Activated T-helper 1 cell treated with anti-CD3 and anti-CD28 coated beads, Interleukin-12 subunit alpha, Interleukin-12 subunit beta, Interleukin-2, Interleukin-4 antibody, amounts not matched to agents 30 ng/mL and 10 ng/mL and 1 ng/mL, durations not matched to agents 14 hours and 24 hours and 36 hours (primary cell): ENCODE measurements at regions not wholly inside any gene's neighbourhood (a gene's known extent, or its start where the extent isn't known, plus 50 kb on each side); places are given as distances from the start of the nearest gene placed in this dataset.

Experiments
- DNase-seq: peaks from one replicate; pipeline ENCODE4 v3.0.0; 2021; ENCODE audit warnings: low spot score
- H3K27ac Mint-ChIP-seq: one replicate; pipeline ENCODE4 v1.8.0; 2021; ENCODE audit warnings: mild to moderate bottlenecking, mixed read lengths
- H3K27me3 Mint-ChIP-seq: one replicate; pipeline ENCODE4 v1.8.0; 2022; ENCODE audit warnings: mild to moderate bottlenecking, moderate library complexity, mixed read lengths; ENCODE audit not compliant: insufficient read depth
- H3K36me3 Mint-ChIP-seq: one replicate; pipeline ENCODE4 v1.8.0; 2021; ENCODE audit warnings: low read depth, mixed read lengths
- H3K4me1 Mint-ChIP-seq: one replicate; pipeline ENCODE4 v1.8.0; 2021; ENCODE audit warnings: low read depth, mixed read lengths
- H3K4me3 Mint-ChIP-seq: one replicate; pipeline ENCODE4 v1.8.0; 2021; ENCODE audit warnings: mild to moderate bottlenecking, moderate library complexity, mixed read lengths
- H3K9me3 Mint-ChIP-seq: one replicate; pipeline ENCODE4 v1.8.0; 2021; ENCODE audit warnings: mixed read lengths
- intact Hi-C: fragments of 100-400 bp; cut with micrococcal nuclease; formaldehyde crosslinking; loops from one replicate; pipeline ENCODE4 v1.15.1; 2024

DNA sequence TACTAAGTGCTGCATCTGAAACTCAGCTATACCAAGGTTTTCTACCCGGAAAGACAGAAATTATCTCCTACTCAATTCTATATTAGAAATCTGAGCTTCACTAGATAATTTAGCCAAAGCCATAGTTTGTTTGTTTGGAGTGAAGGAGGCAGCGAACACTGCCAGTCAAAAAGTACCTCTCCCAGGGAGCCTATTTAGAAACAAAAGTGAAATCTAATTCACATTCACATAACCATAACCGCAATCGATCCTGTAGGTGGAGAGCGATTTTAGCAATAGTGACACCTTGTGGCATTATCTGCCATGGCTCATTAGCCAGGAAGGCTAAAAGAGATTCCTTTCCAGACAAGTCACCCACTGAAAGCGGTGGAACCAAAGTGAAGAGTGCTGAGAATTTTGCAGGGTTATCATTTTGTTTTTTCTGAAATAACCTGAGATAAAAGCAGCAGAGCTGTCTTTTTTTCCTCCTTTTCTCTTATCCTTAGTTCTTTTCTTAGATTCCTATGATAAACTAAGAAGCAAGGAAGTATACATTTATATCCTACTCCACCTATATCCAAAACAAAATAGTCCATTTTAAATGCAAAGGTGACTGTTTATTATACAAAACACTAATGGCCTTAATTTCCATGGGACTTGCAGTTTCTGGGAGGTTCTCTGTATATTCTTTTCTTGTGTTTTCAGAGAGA, 83.7 kb upstream of the BET1 start:
- intact Hi-C loops = loop anchor here (1.0 to 5.0 kb wide), 5 partner anchors 84 to 843 kb away; partner anchors contain the start of gene BET1
- no peaks in the 10 kb centered on the region for H3K9me3 Mint-ChIP-seq
- no peak overlapping the region for H3K27ac Mint-ChIP-seq
- H3K4me3 Mint-ChIP-seq = peak overlapping the region; percentile 48
- H3K27me3 Mint-ChIP-seq = peaks cover 26% of the 10 kb centered on the region
- peaks cover 7% of the 10 kb centered on the region for H3K4me1 Mint-ChIP-seq
- no peaks in the 10 kb centered on the region for H3K36me3 Mint-ChIP-seq
- DNase-seq = peak; percentile 41

DNA sequence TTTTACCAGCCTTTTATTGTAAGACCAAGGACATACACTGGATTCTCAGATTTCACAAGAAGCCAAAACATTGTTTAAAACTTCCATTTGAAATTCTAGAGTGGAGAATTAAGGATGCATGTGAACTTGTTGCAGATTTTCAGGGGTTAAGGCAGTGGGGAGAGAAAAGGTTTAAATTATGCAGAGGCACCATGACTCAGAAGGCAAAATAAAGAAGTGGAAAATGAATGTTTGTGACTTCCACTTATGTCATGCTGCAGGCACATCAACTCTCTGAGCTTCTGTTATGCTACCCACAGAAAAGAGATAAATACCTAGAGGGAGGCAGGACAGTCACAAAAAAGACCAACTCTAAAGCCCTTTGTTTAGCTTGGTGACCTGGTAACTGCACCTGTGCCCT, 84.4 kb upstream of the BET1 start:
- Mint-ChIP-seq H3K4me1 (peaks cover 7% of the 10 kb centered on the region), H3K9me3 (no peaks in the 10 kb centered on the region), H3K36me3 (no peaks in the 10 kb centered on the region), H3K4me3 (no peak overlapping the region), H3K27me3 (peaks cover 29% of the 10 kb centered on the region), H3K27ac (no peak overlapping the region)
- no peak for DNase-seq
- intact Hi-C loops = loop anchor here (5.0 kb wide), 1 partner anchor 291 kb away; no protein-coding TSS in a partner anchor

DNA sequence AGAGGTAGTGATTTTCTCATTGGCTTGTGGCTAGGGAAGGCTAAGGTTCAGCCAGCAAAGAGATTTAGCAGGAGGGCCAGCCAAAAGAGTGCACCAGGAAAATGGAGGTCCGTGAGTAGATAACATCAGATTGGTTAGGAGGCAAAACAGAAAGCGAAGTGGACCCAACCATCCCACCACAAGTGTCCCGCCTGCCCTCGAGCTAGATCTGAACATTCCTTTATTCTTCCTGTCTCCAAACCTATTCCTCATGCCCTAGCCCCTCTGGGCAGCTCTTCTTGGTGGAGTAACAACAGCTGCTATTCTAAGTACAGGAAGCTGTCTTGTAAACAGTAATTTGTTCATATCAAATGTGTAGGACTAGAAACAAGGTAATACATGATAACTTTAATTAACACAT, 85.7 kb upstream of the BET1 start:
- Mint-ChIP-seq H3K4me1 (peaks cover 7% of the 10 kb centered on the region), H3K4me3 (no peak overlapping the region), H3K27ac (no peak overlapping the region), H3K36me3 (no peaks in the 10 kb centered on the region), H3K9me3 (no peaks in the 10 kb centered on the region), H3K27me3 (peaks cover 29% of the 10 kb centered on the region)
- intact Hi-C loops = loop anchor here (5.0 kb wide), 1 partner anchor 293 kb away; no protein-coding TSS in a partner anchor
- no peak for DNase-seq

DNA sequence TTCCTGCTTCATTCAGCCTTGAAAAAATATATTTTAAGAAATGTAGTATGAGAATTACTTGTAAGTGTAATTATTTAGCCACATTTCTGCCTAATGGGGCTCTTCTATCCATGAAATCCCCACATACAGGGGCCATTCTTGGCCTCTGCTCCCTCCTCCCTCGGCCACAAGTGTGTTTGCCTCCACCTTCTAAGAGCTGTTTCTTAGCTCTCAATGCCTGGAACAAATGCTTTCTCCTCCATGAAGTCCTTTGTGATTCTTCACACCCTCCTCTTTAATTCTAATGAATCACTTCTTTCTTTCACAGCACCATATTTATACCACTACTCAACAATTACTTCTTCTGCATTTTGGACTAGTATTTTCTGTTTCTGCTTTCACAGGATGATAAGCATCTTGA, 88.8 kb upstream of the BET1 start:
- no peaks in the 10 kb centered on the region for H3K36me3 Mint-ChIP-seq
- no peak overlapping the region for H3K4me3 Mint-ChIP-seq
- no peak overlapping the region for H3K27ac Mint-ChIP-seq
- intact Hi-C loops = no loop called here
- no peaks in the 10 kb centered on the region for H3K9me3 Mint-ChIP-seq
- H3K27me3 Mint-ChIP-seq = peaks cover 31% of the 10 kb centered on the region
- DNase-seq = no peak
- H3K4me1 Mint-ChIP-seq = no peaks in the 10 kb centered on the region

DNA sequence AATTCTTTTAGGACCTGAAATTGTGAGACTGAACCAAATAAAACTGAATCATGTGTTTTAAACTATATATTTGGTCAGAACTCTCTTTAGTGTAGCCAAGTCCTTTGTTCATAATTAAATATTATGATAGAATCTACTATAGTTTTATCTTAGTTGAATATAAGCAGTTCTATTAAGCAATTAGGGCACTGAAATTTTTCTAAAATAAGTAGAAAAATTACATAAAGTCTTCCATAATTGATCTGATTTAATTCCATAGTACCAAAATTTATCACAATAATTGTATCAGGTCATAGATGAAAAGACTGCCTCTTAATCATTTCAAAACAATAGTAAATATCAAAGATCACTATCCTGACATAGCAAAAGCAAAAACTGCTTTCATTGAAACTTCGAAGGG, 90.1 kb upstream of the BET1 start:
- intact Hi-C loops = no loop called here

DNA sequence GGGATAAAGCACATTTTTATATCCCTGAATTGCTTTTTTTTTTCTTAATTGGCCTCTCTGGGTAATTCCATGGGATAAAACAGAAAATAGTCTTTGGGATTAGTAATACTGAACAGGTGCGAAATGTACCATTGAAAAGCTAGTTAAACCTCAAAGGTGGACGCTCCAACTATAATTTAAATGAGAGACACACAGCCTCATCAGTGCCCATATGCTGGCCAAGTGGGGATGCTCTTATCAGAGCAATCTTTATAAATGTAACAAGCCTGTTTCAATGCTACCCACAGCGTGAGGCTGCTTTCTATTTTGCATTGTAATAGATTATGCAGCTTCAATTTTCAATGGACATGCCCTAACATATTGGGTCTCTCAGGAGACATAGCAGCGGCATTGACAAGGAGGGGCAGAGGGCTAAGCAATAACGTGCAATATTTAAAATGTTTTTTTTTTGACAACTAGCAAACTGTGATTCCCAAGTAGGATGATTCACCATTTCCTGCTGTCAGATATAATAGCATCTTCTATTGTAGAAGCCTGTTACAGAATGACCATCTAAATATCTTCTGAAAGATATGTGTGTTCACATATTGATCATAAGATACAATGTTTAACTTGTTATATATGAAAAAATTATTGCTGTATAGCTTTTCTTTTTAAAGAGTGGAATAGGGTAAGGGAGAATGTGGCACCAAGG, 91.3 kb upstream of the BET1 start:
- Mint-ChIP-seq H3K9me3 (no peaks in the 10 kb centered on the region), H3K27ac (no peak overlapping the region), H3K27me3 (peaks cover 26% of the 10 kb centered on the region), H3K4me3 (no peak overlapping the region), H3K4me1 (no peaks in the 10 kb centered on the region), H3K36me3 (no peaks in the 10 kb centered on the region)
- DNase-seq = no peak
- intact Hi-C loops = no loop called here

More for the DNA sequence above, 90.1 kb upstream of the BET1 start:
- DNase-seq = no peak
- Mint-ChIP-seq H3K4me3 (no peak overlapping the region), H3K27ac (no peak overlapping the region), H3K9me3 (no peaks in the 10 kb centered on the region), H3K27me3 (peaks cover 26% of the 10 kb centered on the region), H3K36me3 (no peaks in the 10 kb centered on the region), H3K4me1 (no peaks in the 10 kb centered on the region)

DNA sequence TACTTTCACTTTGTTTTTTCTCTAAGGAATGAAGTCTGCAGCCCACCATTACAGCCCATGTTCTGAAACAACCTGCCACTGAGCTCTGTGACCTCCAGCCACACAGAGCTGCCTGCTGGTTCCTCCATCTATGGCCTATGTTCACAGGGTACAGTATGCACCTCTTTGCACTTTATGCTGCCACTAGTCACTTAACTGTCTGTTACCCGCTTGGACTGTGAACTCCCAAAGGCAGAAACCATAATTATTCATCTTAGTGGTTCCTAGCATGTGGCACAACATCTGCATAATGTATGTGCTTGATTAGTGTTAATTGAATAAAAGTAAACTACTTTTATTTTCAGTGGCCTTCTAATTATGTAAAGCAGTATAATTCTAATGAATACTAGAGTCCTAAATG, 95.5 kb upstream of the BET1 start:
- DNase-seq = no peak
- no peak overlapping the region for H3K4me3 Mint-ChIP-seq
- intact Hi-C loops = no loop called here

DNA sequence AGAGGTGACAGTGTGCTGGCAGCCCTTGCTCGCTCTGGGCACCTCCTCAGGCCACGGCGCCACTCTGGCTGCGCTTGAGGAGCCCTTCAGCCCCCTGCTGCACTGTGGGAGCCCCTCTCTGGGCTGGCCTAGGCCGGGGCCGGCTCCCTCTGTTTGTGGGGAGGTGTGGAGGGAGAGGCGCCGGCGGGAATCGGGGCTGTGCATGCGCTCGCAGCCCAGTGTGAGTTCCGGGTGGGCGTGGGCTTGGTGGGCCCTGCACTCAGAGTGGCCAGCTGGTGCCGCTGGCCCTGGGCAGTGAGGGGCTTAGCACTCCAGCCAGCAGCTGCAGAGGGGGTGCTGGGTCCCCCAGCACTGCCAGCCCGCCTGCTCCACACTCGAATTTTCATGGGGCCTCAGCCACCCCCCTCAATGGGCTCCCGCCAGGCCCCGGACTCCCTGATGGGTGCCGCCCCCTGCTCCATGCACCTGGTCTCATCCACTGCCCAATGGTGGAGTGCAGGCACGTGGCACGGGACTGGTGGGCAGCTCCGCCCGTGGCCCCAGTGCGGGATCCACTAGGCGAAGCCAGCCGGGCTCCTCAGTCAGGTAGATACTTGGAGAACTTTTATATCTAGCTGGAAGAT, 96.7 kb upstream of the BET1 start:
- no peak for DNase-seq
- intact Hi-C loops = no loop called here
- Mint-ChIP-seq H3K36me3 (no peaks in the 10 kb centered on the region), H3K27ac (no peak overlapping the region), H3K9me3 (no peaks in the 10 kb centered on the region), H3K4me3 (no peak overlapping the region), H3K27me3 (peaks cover 3% of the 10 kb centered on the region), H3K4me1 (no peaks in the 10 kb centered on the region)

More for the DNA sequence above, 95.5 kb upstream of the BET1 start:
- Mint-ChIP-seq H3K9me3 (no peaks in the 10 kb centered on the region), H3K36me3 (no peaks in the 10 kb centered on the region), H3K27ac (no peak overlapping the region), H3K27me3 (peaks cover 8% of the 10 kb centered on the region), H3K4me1 (no peaks in the 10 kb centered on the region)

DNA sequence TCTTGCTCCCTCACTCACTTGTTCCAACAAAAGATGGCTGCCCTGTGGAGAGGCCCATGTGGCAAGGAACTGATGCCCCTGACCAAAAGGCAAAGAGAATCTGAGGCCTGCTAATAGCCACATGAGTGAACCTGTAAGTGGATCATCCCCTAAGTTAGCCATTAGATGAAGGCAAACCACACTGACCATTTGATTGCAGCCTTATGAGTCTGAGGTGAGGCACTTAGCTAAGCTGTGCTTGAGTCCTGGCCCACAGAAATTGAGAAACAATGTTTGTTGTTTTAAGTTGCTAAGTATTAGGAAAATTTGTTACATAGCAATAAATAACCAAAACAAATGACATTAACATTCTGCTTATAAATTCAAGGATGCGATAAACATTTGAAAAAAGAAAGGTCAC, 100.1 kb upstream of the BET1 start:
- no peak for DNase-seq
- Mint-ChIP-seq H3K27ac (no peak overlapping the region), H3K27me3 (peaks cover 1% of the 10 kb centered on the region), H3K4me1 (no peaks in the 10 kb centered on the region), H3K36me3 (no peaks in the 10 kb centered on the region), H3K9me3 (no peaks in the 10 kb centered on the region), H3K4me3 (no peak overlapping the region)
- intact Hi-C loops = no loop called here

DNA sequence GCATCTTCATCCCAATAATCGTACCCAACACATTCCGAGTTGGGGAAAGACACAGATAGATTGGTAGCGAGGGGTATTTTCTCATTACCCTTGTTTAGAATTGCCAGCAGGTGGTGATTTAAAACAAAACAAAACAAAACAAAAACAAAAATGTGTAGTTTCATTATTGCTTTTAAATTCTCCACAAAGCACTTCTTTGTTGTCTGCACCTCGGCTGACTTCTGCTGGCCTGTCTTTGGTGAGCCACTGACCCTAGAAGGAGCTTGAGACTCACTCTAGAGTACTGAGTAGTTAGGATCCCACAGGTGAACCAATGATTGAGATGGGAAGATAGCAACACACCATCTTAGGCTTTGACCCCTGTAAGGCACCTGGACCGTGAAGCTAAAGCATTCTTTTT, 105.4 kb upstream of the BET1 start:
- H3K4me3 Mint-ChIP-seq = no peak overlapping the region
- H3K4me1 Mint-ChIP-seq = no peaks in the 10 kb centered on the region
- no peak for DNase-seq
- intact Hi-C loops = no loop called here
- H3K27me3 Mint-ChIP-seq = peaks cover 3% of the 10 kb centered on the region
- H3K9me3 Mint-ChIP-seq = no peaks in the 10 kb centered on the region
- no peaks in the 10 kb centered on the region for H3K36me3 Mint-ChIP-seq
- no peak overlapping the region for H3K27ac Mint-ChIP-seq

DNA sequence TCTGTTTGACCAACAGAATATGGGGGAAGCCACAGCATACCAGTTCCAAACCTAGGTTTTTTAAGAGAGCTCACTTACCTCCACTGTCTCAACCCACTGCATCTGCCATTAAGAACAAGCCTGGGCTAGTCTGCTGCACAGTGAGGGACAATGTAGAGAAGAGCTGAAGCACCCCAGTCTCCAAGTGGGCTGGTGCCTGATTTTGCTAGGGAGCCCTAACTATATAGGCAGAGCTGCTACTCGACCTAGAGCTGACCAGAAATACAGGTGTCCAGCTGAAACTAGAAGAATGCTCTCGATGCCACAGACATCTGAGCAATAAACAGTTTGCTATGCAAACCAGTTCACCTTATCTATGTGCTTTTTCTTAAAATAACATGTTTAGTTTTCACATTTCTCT, 106.9 kb upstream of the BET1 start:
- Mint-ChIP-seq H3K27ac (no peak overlapping the region), H3K27me3 (peaks cover 3% of the 10 kb centered on the region), H3K9me3 (no peaks in the 10 kb centered on the region), H3K4me3 (no peak overlapping the region), H3K4me1 (no peaks in the 10 kb centered on the region), H3K36me3 (no peaks in the 10 kb centered on the region)
- DNase-seq = no peak
- intact Hi-C loops = no loop called here

DNA sequence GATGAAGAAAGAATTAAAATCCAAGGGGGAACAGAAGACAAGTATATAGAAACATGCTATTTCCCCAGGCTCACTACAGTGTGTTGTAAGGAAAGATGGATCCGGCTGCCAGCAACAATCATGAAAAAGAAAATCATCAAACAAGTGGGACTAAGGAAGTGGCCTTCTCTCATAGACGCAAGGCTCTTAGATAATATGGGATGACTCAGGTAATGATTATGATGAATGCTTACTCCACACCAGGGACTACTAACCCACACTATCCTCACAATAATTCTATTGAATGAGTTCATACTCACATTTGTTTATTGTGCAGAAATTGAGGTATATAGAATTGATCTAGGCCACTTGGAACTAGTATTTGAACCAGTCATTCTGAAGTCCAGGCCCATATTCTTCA, 111.2 kb upstream of the BET1 start:
- H3K27me3 Mint-ChIP-seq = peaks cover 6% of the 10 kb centered on the region
- H3K9me3 Mint-ChIP-seq = no peaks in the 10 kb centered on the region
- H3K27ac Mint-ChIP-seq = no peak overlapping the region
- no peaks in the 10 kb centered on the region for H3K4me1 Mint-ChIP-seq
- no peak overlapping the region for H3K4me3 Mint-ChIP-seq
- no peak for DNase-seq
- H3K36me3 Mint-ChIP-seq = no peaks in the 10 kb centered on the region
- intact Hi-C loops = no loop called here

DNA sequence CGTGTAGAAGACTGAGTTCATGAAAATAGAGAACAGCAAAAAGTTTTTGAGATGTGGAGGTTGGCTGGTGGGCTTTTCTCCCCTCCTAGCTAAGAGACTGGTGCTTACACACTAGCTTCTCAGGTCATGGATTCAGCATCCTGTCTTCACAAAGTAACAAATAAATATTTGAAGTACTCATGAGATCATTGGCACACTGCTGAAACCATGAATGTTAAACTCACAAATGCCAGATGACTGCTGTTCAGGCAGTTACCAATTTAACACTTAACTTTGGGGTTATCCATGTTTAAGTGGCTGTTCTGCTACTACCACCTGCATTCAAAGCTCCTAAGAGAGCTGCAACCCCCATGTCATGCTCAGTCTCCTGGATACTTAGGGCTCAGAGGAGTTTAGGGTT, 119.0 kb upstream of the BET1 start:
- Mint-ChIP-seq H3K36me3 (no peaks in the 10 kb centered on the region), H3K9me3 (no peaks in the 10 kb centered on the region), H3K4me1 (no peaks in the 10 kb centered on the region), H3K27me3 (peaks cover 9% of the 10 kb centered on the region), H3K4me3 (no peak overlapping the region), H3K27ac (no peak overlapping the region)
- no peak for DNase-seq
- intact Hi-C loops = no loop called here
